OCI-LY1 (cell line): ENCODE measurements at regions not wholly inside any gene's neighbourhood (a gene's known extent, or its start where the extent isn't known, plus 50 kb on each side); places are given as distances from the start of the nearest gene placed in this dataset.

Source experiments
- EZH2 ChIP-seq: fragments of 200-600 bp; sonication (generic), shearing (Covaris generic); IDR thresholded peaks from 2 replicates; pipeline ENCODE4 v1.8.0; 2017; ENCODE audit warnings: borderline replicate concordance, mixed run types, mild to moderate bottlenecking, antibody characterized with exemption, low read length, moderate library complexity, mixed read lengths
- TF ChIP-seq, protein P1 (sequence below): fragments of 200-600 bp; sonication (generic), shearing (Covaris generic); IDR thresholded peaks from 2 replicates; pipeline ENCODE4 v1.5.1; 2017; ENCODE audit warnings: mild to moderate bottlenecking, antibody characterized with exemption, low read length, moderate library complexity, mixed read lengths

- TF ChIP-seq, protein P1, sequence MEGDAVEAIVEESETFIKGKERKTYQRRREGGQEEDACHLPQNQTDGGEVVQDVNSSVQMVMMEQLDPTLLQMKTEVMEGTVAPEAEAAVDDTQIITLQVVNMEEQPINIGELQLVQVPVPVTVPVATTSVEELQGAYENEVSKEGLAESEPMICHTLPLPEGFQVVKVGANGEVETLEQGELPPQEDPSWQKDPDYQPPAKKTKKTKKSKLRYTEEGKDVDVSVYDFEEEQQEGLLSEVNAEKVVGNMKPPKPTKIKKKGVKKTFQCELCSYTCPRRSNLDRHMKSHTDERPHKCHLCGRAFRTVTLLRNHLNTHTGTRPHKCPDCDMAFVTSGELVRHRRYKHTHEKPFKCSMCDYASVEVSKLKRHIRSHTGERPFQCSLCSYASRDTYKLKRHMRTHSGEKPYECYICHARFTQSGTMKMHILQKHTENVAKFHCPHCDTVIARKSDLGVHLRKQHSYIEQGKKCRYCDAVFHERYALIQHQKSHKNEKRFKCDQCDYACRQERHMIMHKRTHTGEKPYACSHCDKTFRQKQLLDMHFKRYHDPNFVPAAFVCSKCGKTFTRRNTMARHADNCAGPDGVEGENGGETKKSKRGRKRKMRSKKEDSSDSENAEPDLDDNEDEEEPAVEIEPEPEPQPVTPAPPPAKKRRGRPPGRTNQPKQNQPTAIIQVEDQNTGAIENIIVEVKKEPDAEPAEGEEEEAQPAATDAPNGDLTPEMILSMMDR: no peak
- no peak for TF ChIP-seq EZH2
These were observed 316.7 kb downstream of the BRINP2 start for GRCh38 chr1:177487481-177487880.
